Keratinocyte (primary cell): ENCODE measurements at regions not wholly inside any gene's neighbourhood (a gene's known extent, or its start where the extent isn't known, plus 50 kb on each side); places are given as distances from the start of the nearest gene placed in this dataset.

Source experiments
- DNase-seq: peaks from one replicate; pipeline ENCODE4 v3.0.0-alpha.2; 2011; ENCODE audit warnings: low read depth, missing footprints, low spot score
- FAIRE-seq: peaks from 2 replicates; lab custom pipeline; 2011; peaks lifted over from hg19 to GRCh38; lab: Jason Lieb, UNC
- H2AFZ ChIP-seq: 2 replicates; pipeline ENCODE4 v1.6.0; 2012; ENCODE audit warnings: low read length, control low read depth, inconsistent platforms; ENCODE audit not compliant: control insufficient read depth
- H3K27ac ChIP-seq: 2 replicates; pipeline ENCODE4 v1.5.1; 2011; ENCODE audit warnings: low read length; ENCODE audit not compliant: control insufficient read depth, insufficient read depth
- H3K27me3 ChIP-seq: 3 replicates; pipeline ENCODE4 v1.6.0; 2011; ENCODE audit warnings: low read length; ENCODE audit not compliant: control insufficient read depth, insufficient read depth; ENCODE audit errors: extremely low read depth
- H3K36me3 ChIP-seq, 2 experiments: 2 replicates in 1 of 2; 3 replicates in 1 of 2; pipeline ENCODE4 v1.5.1; 2011; ENCODE audit warnings: low read length in 2 of 2, mild to moderate bottlenecking in 1 of 2; ENCODE audit not compliant: control insufficient read depth in 2 of 2, insufficient read depth in 2 of 2; ENCODE audit errors: extremely low read depth in 1 of 2
- H3K4me1 ChIP-seq: 3 replicates; pipeline ENCODE4 v1.5.1; 2011; ENCODE audit warnings: low read length; ENCODE audit not compliant: control insufficient read depth, insufficient read depth; ENCODE audit errors: extremely low read depth
- H3K4me2 ChIP-seq: 3 replicates; pipeline ENCODE4 v1.6.0; 2011; ENCODE audit warnings: low read depth, low read length; ENCODE audit not compliant: control insufficient read depth, insufficient read depth; ENCODE audit errors: extremely low read depth
- H3K4me3 ChIP-seq, 3 experiments: fragments of 200-600 bp in 1 of 3; sonication (generic) in 1 of 3; 2 replicates in 2 of 3; 3 replicates in 1 of 3; pipeline ENCODE4 v1.5.1; 2011 to 2016; ENCODE audit warnings: low read length in 3 of 3, mild to moderate bottlenecking in 3 of 3, control low read depth in 2 of 3, inconsistent platforms in 1 of 3, low read depth in 1 of 3, mixed read lengths in 1 of 3, mixed run types in 1 of 3, moderate library complexity in 1 of 3; ENCODE audit not compliant: control insufficient read depth in 2 of 3, insufficient read depth in 2 of 3; ENCODE audit errors: extremely low read depth in 1 of 3
- H3K79me2 ChIP-seq: 2 replicates; pipeline ENCODE4 v1.6.0; 2012; ENCODE audit warnings: low read length; ENCODE audit not compliant: control insufficient read depth, insufficient read depth
- H3K9ac ChIP-seq: 3 replicates; pipeline ENCODE4 v1.6.0; 2011; ENCODE audit warnings: low read length; ENCODE audit not compliant: control insufficient read depth, insufficient read depth; ENCODE audit errors: extremely low read depth
- H3K9me1 ChIP-seq: 3 replicates; pipeline ENCODE4 v1.6.0; 2011; ENCODE audit warnings: low read length; ENCODE audit not compliant: control insufficient read depth, insufficient read depth; ENCODE audit errors: extremely low read depth
- H3K9me3 ChIP-seq: 2 replicates; pipeline ENCODE4 v1.5.1; 2012; ENCODE audit warnings: low read depth, low read length; ENCODE audit not compliant: control insufficient read depth
- H4K20me1 ChIP-seq: 3 replicates; pipeline ENCODE4 v1.6.0; 2011; ENCODE audit warnings: low read length; ENCODE audit not compliant: control insufficient read depth, insufficient read depth; ENCODE audit errors: extremely low read depth
- CTCF ChIP-seq, 3 experiments: IDR thresholded peaks in 1 of 3; conservative IDR thresholded peaks in 1 of 3; optimal IDR thresholded peaks in 1 of 3; 2 replicates in 2 of 3; 3 replicates in 1 of 3; pipeline versions ENCODE3 to v1.5.1; 2011; ENCODE audit warnings: low read length in 3 of 3, mild to moderate bottlenecking in 3 of 3, moderate library complexity in 2 of 3, control low read depth in 1 of 3, inconsistent platforms in 1 of 3; ENCODE audit not compliant: insufficient read depth in 2 of 3; ENCODE audit errors: extremely low read depth in 1 of 3
- EZH2 ChIP-seq: IDR thresholded peaks from one replicate; pipeline ENCODE4 v1.6.1; 2012; ENCODE audit warnings: inconsistent platforms, mild to moderate bottlenecking, low read length, moderate library complexity
- dilution Hi-C: fragments of 300-500 bp; cut with MboI; formaldehyde crosslinking; loops from one replicate; pipeline ENCODE4 v1.7.0; 2020; ENCODE audit warnings: low sequenced_read_pairs; ENCODE audit not compliant: extremely low pct_ligation_motif_present

GRCh38 chr12:18970603-18971002, 158.9 kb upstream of the PLEKHA5 start:
- TF ChIP-seq CTCF (optimal IDR thresholded peaks at IDR 0.05 in 1 of 3, IDR thresholded peaks at IDR 0.05 in 1 of 3, conservative IDR thresholded peaks at IDR 0.05 in 1 of 3; ENCODE audit: extremely low read depth in 1 of 3, insufficient read depth in 2 of 3, low read length in 3 of 3), result no peak
- no peak for TF ChIP-seq EZH2
- no peak overlapping the region for H3K9ac ChIP-seq
- H2AFZ ChIP-seq, result no peak overlapping the region
- FAIRE-seq (no peak), DNase-seq (no peak)
- no peaks in the 10 kb centered on the region for H3K36me3 ChIP-seq
- no peaks in the 10 kb centered on the region for H3K9me1 ChIP-seq
- H4K20me1 ChIP-seq, result no peaks in the 10 kb centered on the region
- no peak overlapping the region for H3K4me2 ChIP-seq
- dilution Hi-C loops, result no loop called here
- H3K79me2 ChIP-seq, result no peaks in the 10 kb centered on the region
- H3K4me1 ChIP-seq, result no peaks in the 10 kb centered on the region
- H3K27me3 ChIP-seq, result no peaks in the 10 kb centered on the region
- no peak overlapping the region for H3K4me3 ChIP-seq
- H3K9me3 ChIP-seq, result no peaks in the 10 kb centered on the region
- H3K27ac ChIP-seq, result no peak overlapping the region

- dilution Hi-C loops, result no loop called here
- Histone ChIP-seq H3K9me3 (no peaks in the 10 kb centered on the region), H4K20me1 (no peaks in the 10 kb centered on the region), H3K4me1 (no peaks in the 10 kb centered on the region), H3K4me3 (no peak overlapping the region), H3K36me3 (no peaks in the 10 kb centered on the region), H3K27ac (no peak overlapping the region), H3K9me1 (no peaks in the 10 kb centered on the region), H3K4me2 (no peak overlapping the region), H2AFZ (no peak overlapping the region), H3K79me2 (no peaks in the 10 kb centered on the region), H3K27me3 (no peaks in the 10 kb centered on the region), H3K9ac (no peak overlapping the region)
- DNase-seq (no peak), FAIRE-seq (no peak)
- TF ChIP-seq CTCF (optimal IDR thresholded peaks at IDR 0.05 in 1 of 3, IDR thresholded peaks at IDR 0.05 in 1 of 3, conservative IDR thresholded peaks at IDR 0.05 in 1 of 3; ENCODE audit: extremely low read depth in 1 of 3, insufficient read depth in 2 of 3, low read length in 3 of 3) (no peak), EZH2 (no peak)
These were observed 157.6 kb upstream of the PLEKHA5 start for GRCh38 chr12:18971932-18972331.
